NCI-H2107 (cell line): ENCODE measurements at regions not wholly inside any gene's neighbourhood (a gene's known extent, or its start where the extent isn't known, plus 50 kb on each side); places are given as distances from the start of the nearest gene placed in this dataset.

Experiments used
- DNase-seq: peaks from one replicate; lab custom pipeline; 2025; lab: John Stamatoyannopoulos, UW

DNA sequence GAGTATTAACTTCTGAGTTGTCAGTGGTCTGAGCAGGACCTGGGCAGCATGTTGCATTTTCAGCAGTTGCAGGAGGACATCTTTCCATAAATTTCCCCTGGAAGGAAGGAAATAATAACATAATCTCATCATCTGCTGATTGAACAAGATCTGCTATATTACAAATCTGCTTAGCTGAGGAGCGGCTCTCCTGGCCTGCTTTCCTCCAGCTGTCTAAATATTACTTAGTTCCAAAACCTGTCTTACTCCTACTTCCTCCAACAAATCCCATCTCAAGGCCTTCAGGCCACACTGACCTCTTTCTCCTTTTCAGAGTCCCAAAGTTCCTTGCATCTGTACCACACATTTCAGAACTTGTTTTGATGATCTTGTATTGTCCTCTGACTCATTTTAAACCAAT, 364.4 kb upstream of the MCTP2 start:
- DNase-seq, result no peak

- no peak for DNase-seq
Observed at GRCh38 chr15:93866476-93866875, 364.9 kb upstream of the MCTP2 start.

- DNase-seq, result no peak
Observed at GRCh38 chr15:93865586-93865985, 365.8 kb upstream of the MCTP2 start.

- DNase-seq, result no peak
Observed at GRCh38 chr15:93862791-93863190, 368.6 kb upstream of the MCTP2 start.

DNA sequence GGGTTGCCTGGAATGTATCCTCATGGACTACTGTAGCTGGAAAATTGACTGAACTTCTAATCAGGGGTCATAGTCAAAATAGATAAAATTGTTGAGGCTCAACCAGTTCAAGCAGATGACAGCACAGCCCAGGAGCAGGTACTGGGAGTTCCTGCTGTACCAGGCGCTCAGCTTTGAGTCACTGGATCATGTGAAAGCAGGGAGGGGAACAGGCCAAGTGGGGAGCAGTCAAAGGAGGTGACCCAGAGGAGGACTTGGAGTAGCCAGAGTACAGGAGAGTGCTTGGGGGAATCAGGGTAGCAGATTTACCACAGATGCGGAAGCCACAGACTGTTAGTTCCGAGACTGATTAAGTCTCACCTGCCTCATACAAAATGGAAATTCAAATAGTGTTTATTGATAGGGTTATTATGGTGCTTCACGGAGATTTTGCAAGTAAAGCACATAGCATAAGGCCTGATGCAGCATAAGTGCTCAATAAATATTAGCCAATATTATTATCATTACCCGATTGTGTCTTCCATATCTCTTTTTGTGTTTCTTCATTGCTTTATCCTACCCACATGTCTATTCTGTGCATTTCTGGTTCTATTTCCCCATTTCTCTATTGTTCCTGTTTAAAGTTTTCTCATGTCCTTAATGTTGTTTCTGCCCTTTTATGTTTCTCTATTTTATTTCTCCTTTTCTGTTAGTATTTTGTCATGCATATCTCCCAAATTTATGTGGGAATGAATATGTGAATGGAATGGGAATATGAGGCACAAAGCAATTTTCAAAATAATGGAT, 369.2 kb upstream of the MCTP2 start:
- no peak for DNase-seq

- no peak for DNase-seq
Observed at GRCh38 chr15:93861413-93861812, 369.9 kb upstream of the MCTP2 start.

GRCh38 chr15:93860701-93861100, 370.7 kb upstream of the MCTP2 start:
- DNase-seq, result no peak

- no peak for DNase-seq
Observed at GRCh38 chr15:93859176-93859575, 372.2 kb upstream of the MCTP2 start.

GRCh38 chr15:93855181-93855826, 376.1 kb upstream of the MCTP2 start:
- no peak for DNase-seq

- no peak for DNase-seq
Observed at GRCh38 chr15:93854088-93854487, 377.3 kb upstream of the MCTP2 start.

- no peak for DNase-seq
Observed at GRCh38 chr15:93852761-93853160, 378.6 kb upstream of the MCTP2 start.

DNA sequence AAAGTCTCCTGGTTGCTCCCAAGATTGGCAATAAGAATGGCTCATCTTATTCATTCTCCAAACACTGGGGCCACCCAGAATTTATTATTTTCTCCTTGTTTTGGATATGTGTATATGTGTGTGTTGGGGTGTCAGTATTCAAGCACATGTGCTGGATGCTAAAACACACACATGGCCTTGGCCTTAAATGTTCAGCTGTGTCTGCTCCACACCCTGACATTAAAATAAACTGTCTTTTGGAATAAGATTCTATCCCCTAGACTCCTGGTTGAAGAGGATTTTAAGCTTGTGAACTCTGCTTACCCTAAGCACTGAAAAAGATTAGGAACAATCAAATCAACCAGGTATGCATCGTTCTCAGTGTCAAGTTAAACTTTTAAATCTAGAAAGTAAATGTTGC, 382.9 kb upstream of the MCTP2 start:
- DNase-seq, result no peak

DNA sequence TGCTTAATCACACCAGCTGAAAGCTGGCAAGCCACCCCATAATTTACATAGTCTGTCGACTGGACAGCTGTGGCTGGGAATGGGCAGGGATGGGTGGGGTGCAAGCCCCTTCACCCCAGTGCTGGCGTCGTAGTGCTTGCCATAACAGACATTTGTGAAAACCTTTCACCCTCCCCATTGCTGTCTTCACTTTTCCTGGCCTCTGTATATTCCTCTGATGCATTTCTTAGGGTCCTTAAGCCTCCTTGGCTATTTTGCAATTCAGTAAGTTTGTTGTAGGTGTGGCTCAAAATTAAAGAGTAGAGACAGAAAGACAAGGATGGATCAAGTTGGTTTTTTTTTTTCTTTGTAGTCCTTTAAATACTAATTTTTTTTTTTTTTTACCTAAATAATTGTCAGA, 383.3 kb upstream of the MCTP2 start:
- no peak for DNase-seq

GRCh38 chr15:93846148-93846547, 385.2 kb upstream of the MCTP2 start:
- no peak for DNase-seq

GRCh38 chr15:93837450-93837849, 393.9 kb upstream of the MCTP2 start:
- no peak for DNase-seq

- DNase-seq, result no peak
Observed at GRCh38 chr15:93835344-93835743, 396.0 kb upstream of the MCTP2 start.

DNA sequence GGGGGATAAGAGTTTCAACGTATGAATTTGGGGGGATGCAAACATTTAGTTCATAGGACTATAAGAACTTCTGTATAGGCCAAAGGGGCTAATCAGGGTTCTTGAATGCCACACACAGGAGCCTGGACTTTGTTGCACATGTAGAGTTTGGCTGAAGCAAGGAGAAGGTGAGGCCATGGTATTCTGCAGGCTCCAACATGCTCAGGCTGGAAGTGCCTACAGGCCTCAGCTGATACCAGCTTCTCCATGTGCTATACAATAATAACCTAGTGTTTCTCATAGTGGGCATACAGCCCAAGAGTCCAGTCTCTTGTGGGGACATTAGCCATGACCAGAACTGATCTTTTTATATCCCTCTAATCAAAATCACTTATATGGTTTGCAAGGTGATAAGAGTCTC, 399.7 kb upstream of the MCTP2 start:
- DNase-seq, result no peak

DNA sequence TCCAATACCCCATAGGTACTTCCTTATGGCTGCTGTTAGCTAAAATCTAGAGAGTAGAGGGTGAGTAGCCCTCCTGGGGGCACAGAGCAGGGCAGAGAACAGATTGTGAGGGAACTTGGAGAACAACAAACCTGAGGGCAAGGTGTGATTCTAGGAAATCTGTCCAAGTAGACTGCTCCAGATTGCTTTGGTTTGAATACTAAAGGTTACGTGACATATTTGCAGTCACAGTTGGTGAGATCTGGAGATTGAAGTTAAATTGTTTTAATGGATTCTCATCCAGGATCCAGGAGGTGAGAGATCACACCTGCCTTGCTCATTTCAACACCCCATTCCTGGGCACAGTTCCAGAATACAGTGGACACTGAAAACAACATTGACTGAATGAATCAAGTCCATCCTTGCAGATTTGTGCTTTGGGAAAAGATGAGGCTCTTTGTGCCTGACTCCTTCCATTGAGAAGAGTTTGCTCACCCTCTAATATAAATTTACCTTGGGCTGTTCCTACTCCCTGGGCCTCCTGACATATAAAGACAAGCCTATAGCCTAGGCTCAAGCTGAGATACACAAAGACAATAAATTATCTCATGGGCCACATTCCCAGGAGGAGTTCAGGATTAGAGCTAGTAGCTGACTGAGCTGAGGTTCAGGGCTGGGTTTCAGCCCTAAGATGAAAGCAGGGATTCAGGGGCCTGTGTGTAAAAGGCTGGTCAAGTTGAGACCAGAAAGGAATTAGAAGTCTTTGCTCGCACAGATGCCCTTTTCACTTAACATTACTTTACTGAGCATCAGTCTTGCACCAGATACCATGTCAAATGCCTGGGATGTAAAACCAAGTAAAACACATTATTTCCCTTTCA, 400.9 kb upstream of the MCTP2 start:
- no peak for DNase-seq

GRCh38 chr15:93829115-93829870, 402.1 kb upstream of the MCTP2 start:
- DNase-seq, result no peak

GRCh38 chr15:93826790-93827189, 404.6 kb upstream of the MCTP2 start:
- DNase-seq, result no peak

- DNase-seq, result no peak
Observed at GRCh38 chr15:93826293-93826692, 405.1 kb upstream of the MCTP2 start.

GRCh38 chr15:93825682-93826081, 405.7 kb upstream of the MCTP2 start:
- DNase-seq, result no peak
